GM12891 (cell line): ENCODE measurements at regions not wholly inside any gene's neighbourhood (a gene's known extent, or its start where the extent isn't known, plus 50 kb on each side); places are given as distances from the start of the nearest gene placed in this dataset.

ENCODE experiments used
- PAX5 ChIP-seq: IDR thresholded peaks from 2 replicates; pipeline ENCODE4 v1.6.1; 2011; ENCODE audit warnings: low read length, moderate library complexity, mild to moderate bottlenecking; ENCODE audit not compliant: insufficient read depth, severe bottlenecking
- POLR2A ChIP-seq: IDR thresholded peaks from 2 replicates; pipeline ENCODE4 v1.6.1; 2011; ENCODE audit warnings: low read depth, low read length, control low read depth
- POLR2AphosphoS5 ChIP-seq: IDR thresholded peaks from 2 replicates; pipeline ENCODE4 v1.6.1; 2011; ENCODE audit warnings: low read depth, low read length, control low read depth

DNA sequence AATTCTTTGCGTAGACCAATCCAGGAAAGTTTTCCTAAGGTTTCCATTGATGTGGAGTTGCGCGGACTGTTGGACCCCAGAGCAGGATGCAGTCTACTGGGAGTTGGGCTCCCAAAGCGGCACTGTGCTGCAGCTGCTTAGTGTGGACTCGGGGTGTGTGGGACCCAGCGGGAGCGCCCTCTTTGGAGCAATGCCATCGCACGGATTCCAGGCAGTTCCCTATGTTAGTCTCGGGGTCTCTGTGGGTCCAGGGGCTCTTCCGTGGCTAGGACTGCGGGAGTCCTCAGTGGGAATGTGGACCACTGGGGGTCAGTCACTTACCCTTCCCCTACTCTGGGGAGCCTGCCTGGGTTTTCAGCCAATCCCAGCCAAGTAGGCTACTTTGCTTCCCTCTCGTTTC, 151.7 kb upstream of the OLIG3 start:
- no peak for TF ChIP-seq POLR2AphosphoS5
- TF ChIP-seq POLR2A, result no peak
- TF ChIP-seq PAX5, result no peak
